ENCODE measurements at regions not wholly inside any gene's neighbourhood (a gene's known extent, or its start where the extent isn't known, plus 50 kb on each side); places are given as distances from the start of the nearest gene placed in this dataset.

DNA sequence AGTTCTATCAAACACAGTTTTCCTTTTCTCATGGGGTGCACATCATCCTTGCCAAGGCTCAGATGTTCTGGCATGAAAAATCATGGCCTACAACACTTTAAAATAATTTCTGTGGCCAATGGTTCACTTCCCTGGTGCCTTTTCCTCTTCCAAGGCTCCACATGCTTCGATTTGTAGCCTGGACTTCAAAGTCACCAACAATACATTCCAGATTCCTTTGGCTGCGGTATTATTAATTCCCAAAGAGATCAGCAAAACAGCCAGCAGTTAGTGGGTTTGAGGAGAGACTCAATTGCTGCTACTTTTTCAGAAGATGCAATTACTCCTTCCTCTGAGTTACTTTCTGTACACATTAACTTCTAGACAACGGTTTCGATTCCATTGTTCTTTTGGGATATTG, 80.3 kb upstream of the CCDC80 start:
- H3K4me1 ChIP-seq (ENCODE audit: control insufficient read depth in 1 of 2, insufficient read depth in 2 of 2, low read length in 2 of 2): no peaks in the 10 kb centered on the region
- ATAC-seq: no peak
- intact Hi-C loops (cut with micrococcal nuclease): no loop called here
- ChIA-PET RAD21 (ENCODE audit: low non-redundant PET in 1 of 2, low total read pairs in 2 of 2, uncharacterized antibody in 2 of 2, unreplicated experiment in 2 of 2) (no interaction called here), POLR2A (no interaction called here), CTCF (interaction anchor here (2.4 kb wide), 1 partner anchor 14 kb away, joined by 8 read pairs; no protein-coding TSS in a partner anchor)
- no peak overlapping the region for H2AFZ ChIP-seq (ENCODE audit: low read depth, low read length, poor library complexity, severe bottlenecking)
- no peaks in the 10 kb centered on the region for H3K9me2 ChIP-seq (ENCODE audit: insufficient read depth)
- H3K9me3 ChIP-seq (ENCODE audit: control insufficient read depth in 1 of 2, insufficient read depth in 1 of 2, low read depth in 1 of 2, low read length in 2 of 2): no peaks in the 10 kb centered on the region
- no peaks in the 10 kb centered on the region for H3K36me3 ChIP-seq (ENCODE audit: control insufficient read depth in 1 of 2, insufficient read depth in 2 of 2, low read length in 2 of 2)
- H3K9ac ChIP-seq (ENCODE audit: low read length): no peak overlapping the region
- H3K27ac ChIP-seq (ENCODE audit: low read depth, low read length): no peak overlapping the region
- DNase-seq (ENCODE audit: low read depth, low spot score): no peak
- no TSS peak for BruUV-seq (replicated peaks)
- TF ChIP-seq POLR2A (IDR thresholded peaks at IDR 0.05; ENCODE audit: borderline replicate concordance, extremely low read depth, insufficient read depth, insufficient read length) (no peak), RAD21 (IDR thresholded peaks at IDR 0.05; ENCODE audit: low read depth) (no peak), FOSL1 (IDR thresholded peaks at IDR 0.05; ENCODE audit: low read depth) (no peak), TCF7L2 (IDR thresholded peaks at IDR 0.05; ENCODE audit: borderline replicate concordance, extremely low read depth, insufficient read depth, insufficient read length) (no peak), EZH2 (IDR thresholded peaks at IDR 0.05) (no peak), EZH2phosphoT487 (IDR thresholded peaks at IDR 0.05; ENCODE audit: borderline replicate concordance) (no peak), ZNF274 (IDR thresholded peaks at IDR 0.05; ENCODE audit: low read depth, low read length) (no peak), JUND (IDR thresholded peaks at IDR 0.05) (no peak), ZFX (IDR thresholded peaks at IDR 0.05) (no peak), ELF1 (IDR thresholded peaks at IDR 0.05; ENCODE audit: borderline replicate concordance, low read depth) (no peak), EGR1 (IDR thresholded peaks at IDR 0.05; ENCODE audit: low read depth) (no peak), CEBPB (IDR thresholded peaks at IDR 0.05; ENCODE audit: low read depth) (no peak), SRF (IDR thresholded peaks at IDR 0.05; ENCODE audit: low read depth) (no peak)
- TF ChIP-seq, protein P1, sequence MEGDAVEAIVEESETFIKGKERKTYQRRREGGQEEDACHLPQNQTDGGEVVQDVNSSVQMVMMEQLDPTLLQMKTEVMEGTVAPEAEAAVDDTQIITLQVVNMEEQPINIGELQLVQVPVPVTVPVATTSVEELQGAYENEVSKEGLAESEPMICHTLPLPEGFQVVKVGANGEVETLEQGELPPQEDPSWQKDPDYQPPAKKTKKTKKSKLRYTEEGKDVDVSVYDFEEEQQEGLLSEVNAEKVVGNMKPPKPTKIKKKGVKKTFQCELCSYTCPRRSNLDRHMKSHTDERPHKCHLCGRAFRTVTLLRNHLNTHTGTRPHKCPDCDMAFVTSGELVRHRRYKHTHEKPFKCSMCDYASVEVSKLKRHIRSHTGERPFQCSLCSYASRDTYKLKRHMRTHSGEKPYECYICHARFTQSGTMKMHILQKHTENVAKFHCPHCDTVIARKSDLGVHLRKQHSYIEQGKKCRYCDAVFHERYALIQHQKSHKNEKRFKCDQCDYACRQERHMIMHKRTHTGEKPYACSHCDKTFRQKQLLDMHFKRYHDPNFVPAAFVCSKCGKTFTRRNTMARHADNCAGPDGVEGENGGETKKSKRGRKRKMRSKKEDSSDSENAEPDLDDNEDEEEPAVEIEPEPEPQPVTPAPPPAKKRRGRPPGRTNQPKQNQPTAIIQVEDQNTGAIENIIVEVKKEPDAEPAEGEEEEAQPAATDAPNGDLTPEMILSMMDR (IDR thresholded peaks at IDR 0.05 in 2 of 3, conservative IDR thresholded peaks at IDR 0.05 in 1 of 3; ENCODE audit: borderline replicate concordance in 1 of 3, insufficient read depth in 1 of 3, low read depth in 2 of 3, low read length in 2 of 3): no peak
- TF ChIP-seq, protein P2, sequence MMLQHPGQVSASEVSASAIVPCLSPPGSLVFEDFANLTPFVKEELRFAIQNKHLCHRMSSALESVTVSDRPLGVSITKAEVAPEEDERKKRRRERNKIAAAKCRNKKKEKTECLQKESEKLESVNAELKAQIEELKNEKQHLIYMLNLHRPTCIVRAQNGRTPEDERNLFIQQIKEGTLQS (IDR thresholded peaks at IDR 0.05): no peak
- TF ChIP-seq, protein P3, sequence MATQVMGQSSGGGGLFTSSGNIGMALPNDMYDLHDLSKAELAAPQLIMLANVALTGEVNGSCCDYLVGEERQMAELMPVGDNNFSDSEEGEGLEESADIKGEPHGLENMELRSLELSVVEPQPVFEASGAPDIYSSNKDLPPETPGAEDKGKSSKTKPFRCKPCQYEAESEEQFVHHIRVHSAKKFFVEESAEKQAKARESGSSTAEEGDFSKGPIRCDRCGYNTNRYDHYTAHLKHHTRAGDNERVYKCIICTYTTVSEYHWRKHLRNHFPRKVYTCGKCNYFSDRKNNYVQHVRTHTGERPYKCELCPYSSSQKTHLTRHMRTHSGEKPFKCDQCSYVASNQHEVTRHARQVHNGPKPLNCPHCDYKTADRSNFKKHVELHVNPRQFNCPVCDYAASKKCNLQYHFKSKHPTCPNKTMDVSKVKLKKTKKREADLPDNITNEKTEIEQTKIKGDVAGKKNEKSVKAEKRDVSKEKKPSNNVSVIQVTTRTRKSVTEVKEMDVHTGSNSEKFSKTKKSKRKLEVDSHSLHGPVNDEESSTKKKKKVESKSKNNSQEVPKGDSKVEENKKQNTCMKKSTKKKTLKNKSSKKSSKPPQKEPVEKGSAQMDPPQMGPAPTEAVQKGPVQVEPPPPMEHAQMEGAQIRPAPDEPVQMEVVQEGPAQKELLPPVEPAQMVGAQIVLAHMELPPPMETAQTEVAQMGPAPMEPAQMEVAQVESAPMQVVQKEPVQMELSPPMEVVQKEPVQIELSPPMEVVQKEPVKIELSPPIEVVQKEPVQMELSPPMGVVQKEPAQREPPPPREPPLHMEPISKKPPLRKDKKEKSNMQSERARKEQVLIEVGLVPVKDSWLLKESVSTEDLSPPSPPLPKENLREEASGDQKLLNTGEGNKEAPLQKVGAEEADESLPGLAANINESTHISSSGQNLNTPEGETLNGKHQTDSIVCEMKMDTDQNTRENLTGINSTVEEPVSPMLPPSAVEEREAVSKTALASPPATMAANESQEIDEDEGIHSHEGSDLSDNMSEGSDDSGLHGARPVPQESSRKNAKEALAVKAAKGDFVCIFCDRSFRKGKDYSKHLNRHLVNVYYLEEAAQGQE (IDR thresholded peaks at IDR 0.05; ENCODE audit: low read depth): no peak
- TF ChIP-seq, protein P4, sequence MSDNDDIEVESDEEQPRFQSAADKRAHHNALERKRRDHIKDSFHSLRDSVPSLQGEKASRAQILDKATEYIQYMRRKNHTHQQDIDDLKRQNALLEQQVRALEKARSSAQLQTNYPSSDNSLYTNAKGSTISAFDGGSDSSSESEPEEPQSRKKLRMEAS (IDR thresholded peaks at IDR 0.05): no peak
- no peak overlapping the region for H3K4me2 ChIP-seq (ENCODE audit: low read length)
- no peak overlapping the region for H3K4me3 ChIP-seq (replicated peaks in 1 of 2; ENCODE audit: low read depth in 1 of 2, low read length in 2 of 2)
- H3K79me2 ChIP-seq (ENCODE audit: insufficient read depth, low read length): no peaks in the 10 kb centered on the region
- H4K20me1 ChIP-seq (ENCODE audit: insufficient read depth): no peaks in the 10 kb centered on the region
- no peaks in the 10 kb centered on the region for H3K27me3 ChIP-seq (ENCODE audit: insufficient read depth, low read length)
